ENCODE measurements at regions not wholly inside any gene's neighbourhood (a gene's known extent, or its start where the extent isn't known, plus 50 kb on each side); places are given as distances from the start of the nearest gene placed in this dataset.

GRCh38 chr2:217609952-217610351 lies 392.8 kb downstream of the TNS1 start:
- TF ChIP-seq CTCF (IDR thresholded peaks at IDR 0.05) (no peak), EZH2 (IDR thresholded peaks at IDR 0.05; ENCODE audit: borderline replicate concordance, insufficient read depth, low read depth, low read length, poor library complexity, severe bottlenecking) (no peak)
